ENCODE measurements at regions not wholly inside any gene's neighbourhood (a gene's known extent, or its start where the extent isn't known, plus 50 kb on each side); places are given as distances from the start of the nearest gene placed in this dataset.
"Not testable (repeated sequence)": the region's sequence is repeated elsewhere in the genome, so short reads cannot be mapped to it uniquely, and the experiment has no call there.

DNA sequence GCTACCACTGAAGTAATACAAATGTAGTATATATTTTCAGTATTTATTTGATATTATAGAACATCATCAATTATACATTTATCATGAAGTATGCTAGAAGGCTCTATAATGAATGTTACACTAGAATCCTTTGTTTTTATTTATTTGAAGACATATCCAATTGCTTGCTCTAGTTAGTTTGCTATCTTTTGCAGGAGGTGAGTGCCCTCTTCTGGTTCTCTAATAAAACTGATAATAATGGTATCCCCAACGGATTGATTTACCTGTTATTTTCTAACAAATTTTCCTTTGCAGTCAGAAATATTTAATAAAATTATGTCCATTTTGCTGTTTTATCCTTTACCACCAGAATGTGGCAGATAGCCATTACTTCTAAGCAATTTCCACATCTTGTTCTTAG, 274.3 kb upstream of the TACR3 start:
- H3K79me2 ChIP-seq (ENCODE audit: control insufficient read depth, insufficient read depth, low read length) = no peaks in the 10 kb centered on the region
- no peak overlapping the region for H4K8ac ChIP-seq (ENCODE audit: low read depth, low read length)
- no peaks in the 10 kb centered on the region for H3K27me3 ChIP-seq (ENCODE audit: insufficient read depth, low read length, poor library complexity)
- no peak overlapping the region for H3K9ac ChIP-seq (ENCODE audit: low read length)
- H3K79me1 ChIP-seq (ENCODE audit: low read length) = no peaks in the 10 kb centered on the region
- H3K36me3 ChIP-seq (ENCODE audit: control insufficient read depth, insufficient read depth, low read length) = no peaks in the 10 kb centered on the region
- H2AK5ac ChIP-seq (ENCODE audit: low read length) = no peak overlapping the region
- no peak overlapping the region for H3K27ac ChIP-seq (ENCODE audit: low read depth, low read length)
- no peak overlapping the region for H3K4me3 ChIP-seq (ENCODE audit: low read length)
- peak; percentile 77 for DNase-seq
- no peak overlapping the region for H3K18ac ChIP-seq (ENCODE audit: low read length)
- H3K4me1 ChIP-seq (ENCODE audit: control insufficient read depth, low read depth, low read length) = no peaks in the 10 kb centered on the region
- no peak overlapping the region for H4K5ac ChIP-seq (ENCODE audit: low read length)
- H3K4ac ChIP-seq (ENCODE audit: low read depth, low read length) = no peak overlapping the region
- H3K4me2 ChIP-seq (ENCODE audit: low read length) = no peak overlapping the region
- H3K23ac ChIP-seq (ENCODE audit: low read length) = no peak overlapping the region
- H2BK5ac ChIP-seq (ENCODE audit: low read length) = no peak overlapping the region
- no peak overlapping the region for H2BK120ac ChIP-seq (ENCODE audit: low read depth, low read length)
- no peak overlapping the region for H3K56ac ChIP-seq (ENCODE audit: low read length)
- H2BK15ac ChIP-seq (replicated peaks; ENCODE audit: low read depth) = no peak overlapping the region
- WGBS (ENCODE audit: extremely low coverage, insufficient coverage, low lambda C conversion rate) = no CpG with 5 or more reads among the region's 1 CpG

DNA sequence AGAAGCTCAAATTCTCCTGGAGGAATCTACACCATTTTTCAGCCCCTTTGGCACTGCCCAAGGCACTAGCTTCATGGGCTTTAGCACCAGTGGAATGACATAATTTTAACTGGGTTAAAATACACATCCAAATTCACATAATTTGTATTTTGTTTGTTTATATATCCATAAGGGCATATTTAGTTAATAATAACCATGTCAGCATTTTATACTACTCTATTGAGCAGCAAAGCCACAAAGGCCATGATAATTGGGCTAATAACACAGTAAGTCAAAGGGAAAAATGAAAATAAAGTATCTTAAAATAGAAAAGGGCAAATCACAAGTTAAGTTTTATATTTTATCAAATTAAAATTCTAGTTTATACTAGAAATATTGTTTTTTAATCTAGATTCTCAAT, 262.7 kb upstream of the TACR3 start:
- Histone ChIP-seq H3K9ac (ENCODE audit: low read length) (no peak overlapping the region), H4K8ac (ENCODE audit: low read depth, low read length) (no peak overlapping the region), H3K36me3 (ENCODE audit: control insufficient read depth, insufficient read depth, low read length) (no peaks in the 10 kb centered on the region), H3K4me1 (ENCODE audit: control insufficient read depth, low read depth, low read length) (no peaks in the 10 kb centered on the region), H3K27ac (ENCODE audit: low read depth, low read length) (no peak overlapping the region), H3K4me3 (ENCODE audit: low read length) (no peak overlapping the region), H4K5ac (ENCODE audit: low read length) (no peak overlapping the region), H3K79me1 (ENCODE audit: low read length) (no peaks in the 10 kb centered on the region), H3K56ac (ENCODE audit: low read length) (no peak overlapping the region), H3K4ac (ENCODE audit: low read depth, low read length) (no peak overlapping the region), H2BK120ac (ENCODE audit: low read depth, low read length) (no peak overlapping the region), H3K4me2 (ENCODE audit: low read length) (no peak overlapping the region), H3K27me3 (ENCODE audit: insufficient read depth, low read length, poor library complexity) (no peaks in the 10 kb centered on the region), H2BK5ac (ENCODE audit: low read length) (no peak overlapping the region), H2BK15ac (replicated peaks; ENCODE audit: low read depth) (no peak overlapping the region), H3K23ac (ENCODE audit: low read length) (no peak overlapping the region), H2AK5ac (ENCODE audit: low read length) (no peak overlapping the region), H3K79me2 (ENCODE audit: control insufficient read depth, insufficient read depth, low read length) (no peaks in the 10 kb centered on the region), H3K18ac (ENCODE audit: low read length) (no peak overlapping the region)
- no peak for DNase-seq

GRCh38 chr4:103948244-103949018, 228.6 kb upstream of the TACR3 start:
- H3K23ac ChIP-seq (ENCODE audit: low read length) = no peak overlapping the region
- no CpG with 5 or more reads among the region's 3 CpGs for WGBS (ENCODE audit: extremely low coverage, insufficient coverage, low lambda C conversion rate)
- H2AK5ac ChIP-seq (ENCODE audit: low read length) = no peak overlapping the region
- H3K4me1 ChIP-seq (ENCODE audit: control insufficient read depth, low read depth, low read length) = peaks cover 2% of the 10 kb centered on the region
- no peak overlapping the region for H2BK120ac ChIP-seq (ENCODE audit: low read depth, low read length)
- H4K5ac ChIP-seq (ENCODE audit: low read length) = no peak overlapping the region
- H2BK5ac ChIP-seq (ENCODE audit: low read length) = no peak overlapping the region
- peak overlapping the region; percentile 22 for H3K56ac ChIP-seq (ENCODE audit: low read length)
- H3K4me3 ChIP-seq (ENCODE audit: low read length) = no peak overlapping the region
- no peak overlapping the region for H4K8ac ChIP-seq (ENCODE audit: low read depth, low read length)
- H3K18ac ChIP-seq (ENCODE audit: low read length) = peak overlapping the region; percentile 94
- peak; percentile 32 for DNase-seq
- no peak overlapping the region for H3K4me2 ChIP-seq (ENCODE audit: low read length)
- no peaks in the 10 kb centered on the region for H3K27me3 ChIP-seq (ENCODE audit: insufficient read depth, low read length, poor library complexity)
- no peaks in the 10 kb centered on the region for H3K79me1 ChIP-seq (ENCODE audit: low read length)
- no peaks in the 10 kb centered on the region for H3K79me2 ChIP-seq (ENCODE audit: control insufficient read depth, insufficient read depth, low read length)
- peak overlapping the region; percentile 70 for H3K4ac ChIP-seq (ENCODE audit: low read depth, low read length)
- no peaks in the 10 kb centered on the region for H3K36me3 ChIP-seq (ENCODE audit: control insufficient read depth, insufficient read depth, low read length)
- peak overlapping the region; percentile 57 for H3K27ac ChIP-seq (ENCODE audit: low read depth, low read length)
- H2BK15ac ChIP-seq (replicated peaks; ENCODE audit: low read depth) = no peak overlapping the region
- H3K9ac ChIP-seq (ENCODE audit: low read length) = no peak overlapping the region

DNA sequence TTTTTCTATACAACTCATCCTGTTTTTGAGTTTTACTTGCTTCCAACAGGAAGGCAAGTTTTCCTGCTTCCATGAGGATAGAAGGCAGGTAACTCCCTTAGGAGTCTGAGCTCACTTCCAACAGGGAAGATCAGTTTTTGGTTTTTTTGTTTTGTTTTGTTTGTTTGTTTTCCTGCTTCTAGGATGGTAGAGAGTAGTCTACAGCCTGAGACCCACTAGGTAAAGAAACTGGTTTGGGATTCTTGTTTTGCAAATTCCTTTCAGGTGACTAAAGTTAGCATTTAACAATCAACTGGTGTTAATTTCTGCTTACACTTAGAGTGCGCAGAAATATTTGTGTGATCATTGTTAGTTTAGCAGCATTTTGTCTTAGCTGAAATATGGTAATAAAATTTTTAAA, 227.8 kb upstream of the TACR3 start:
- peak overlapping the region; percentile 70 for H3K4ac ChIP-seq (ENCODE audit: low read depth, low read length)

GRCh38 chr4:103946621-103947268, 227.0 kb upstream of the TACR3 start:
- not testable (repeated sequence) for H3K27me3 ChIP-seq (ENCODE audit: insufficient read depth, low read length, poor library complexity); H3K79me1 ChIP-seq (ENCODE audit: low read length); H3K36me3 ChIP-seq (ENCODE audit: control insufficient read depth, insufficient read depth, low read length); H2BK15ac ChIP-seq (replicated peaks; ENCODE audit: low read depth); H3K4me3 ChIP-seq (ENCODE audit: low read length); H3K4me1 ChIP-seq (ENCODE audit: control insufficient read depth, low read depth, low read length); H2AK5ac ChIP-seq (ENCODE audit: low read length); H3K4me2 ChIP-seq (ENCODE audit: low read length); H3K79me2 ChIP-seq (ENCODE audit: control insufficient read depth, insufficient read depth, low read length); H4K5ac ChIP-seq (ENCODE audit: low read length); H3K23ac ChIP-seq (ENCODE audit: low read length); H3K4ac ChIP-seq (ENCODE audit: low read depth, low read length)
- WGBS (ENCODE audit: extremely low coverage, insufficient coverage, low lambda C conversion rate) = no CpG with 5 or more reads among the region's 3 CpGs
- peak; percentile 83 for DNase-seq
- peak overlapping the region; percentile 87 for H2BK5ac ChIP-seq (ENCODE audit: low read length)
- peak overlapping the region; percentile 96 for H3K18ac ChIP-seq (ENCODE audit: low read length)
- peak overlapping the region; percentile 90 for H3K27ac ChIP-seq (ENCODE audit: low read depth, low read length)
- peak overlapping the region; percentile 75 for H3K56ac ChIP-seq (ENCODE audit: low read length)
- H3K9ac ChIP-seq (ENCODE audit: low read length) = peak overlapping the region; percentile 15
- peak overlapping the region; percentile 99 for H2BK120ac ChIP-seq (ENCODE audit: low read depth, low read length)
- H4K8ac ChIP-seq (ENCODE audit: low read depth, low read length) = peak overlapping the region; percentile 70

More for the DNA sequence above, 227.8 kb upstream of the TACR3 start:
- Histone ChIP-seq H3K79me1 (ENCODE audit: low read length) (no peaks in the 10 kb centered on the region), H3K27me3 (ENCODE audit: insufficient read depth, low read length, poor library complexity) (no peaks in the 10 kb centered on the region), H3K9ac (ENCODE audit: low read length) (peak overlapping the region; percentile 15), H3K23ac (ENCODE audit: low read length) (no peak overlapping the region), H2BK120ac (ENCODE audit: low read depth, low read length) (peak overlapping the region; percentile 99), H3K27ac (ENCODE audit: low read depth, low read length) (peak overlapping the region; percentile 90), H3K18ac (ENCODE audit: low read length) (peak overlapping the region; percentile 96), H3K56ac (ENCODE audit: low read length) (peak overlapping the region; percentile 75), H3K4me3 (ENCODE audit: low read length) (no peak overlapping the region), H3K36me3 (ENCODE audit: control insufficient read depth, insufficient read depth, low read length) (no peaks in the 10 kb centered on the region), H4K8ac (ENCODE audit: low read depth, low read length) (no peak overlapping the region), H4K5ac (ENCODE audit: low read length) (no peak overlapping the region), H2AK5ac (ENCODE audit: low read length) (no peak overlapping the region), H3K4me2 (ENCODE audit: low read length) (no peak overlapping the region), H3K79me2 (ENCODE audit: control insufficient read depth, insufficient read depth, low read length) (no peaks in the 10 kb centered on the region), H2BK15ac (replicated peaks; ENCODE audit: low read depth) (no peak overlapping the region), H3K4me1 (ENCODE audit: control insufficient read depth, low read depth, low read length) (peaks cover 2% of the 10 kb centered on the region), H2BK5ac (ENCODE audit: low read length) (peak overlapping the region; percentile 12)
- DNase-seq = peak; percentile 74
- WGBS (ENCODE audit: extremely low coverage, insufficient coverage, low lambda C conversion rate) = no CpG with 5 or more reads among the region's 1 CpG
